Amygdala (tissue), 56 donors: ENCODE measurements at regions not wholly inside any gene's neighbourhood (a gene's known extent, or its start where the extent isn't known, plus 50 kb on each side); places are given as distances from the start of the nearest gene placed in this dataset.
"Not testable (repeated sequence)": the region's sequence is repeated elsewhere in the genome, so short reads cannot be mapped to it uniquely, and the experiment has no call there.

Experiments used
- DNase-seq, 56 donors: peaks; one replicate each; lab custom pipeline; 2025; lab: John Stamatoyannopoulos, UW

GRCh38 chrX:44785652-44786051, 58.2 kb upstream of the DUSP21 start:
- DNase-seq = no peak

GRCh38 chrX:44784241-44784640, 59.6 kb upstream of the DUSP21 start:
- DNase-seq = no peak

GRCh38 chrX:44778254-44778653, 65.6 kb upstream of the DUSP21 start:
- DNase-seq = no peak

GRCh38 chrX:44775726-44776125, 68.1 kb upstream of the DUSP21 start:
- no peak for DNase-seq

- not testable (repeated sequence) for DNase-seq
Observed at GRCh38 chrX:44774066-44774465, 69.8 kb upstream of the DUSP21 start.

GRCh38 chrX:44770121-44770520, 73.7 kb upstream of the DUSP21 start:
- no peak for DNase-seq

- DNase-seq = no peak
Observed at GRCh38 chrX:44767308-44767707, 76.5 kb upstream of the DUSP21 start.

- DNase-seq = peak in 1 of 56 donors; percentile 0
Observed at GRCh38 chrX:44765556-44765955, 78.3 kb upstream of the DUSP21 start.

- DNase-seq = no peak
Observed at GRCh38 chrX:44747969-44748368, 95.9 kb upstream of the DUSP21 start.

- DNase-seq = no peak
Observed at GRCh38 chrX:44747317-44747716, 96.5 kb upstream of the DUSP21 start.

GRCh38 chrX:44744799-44745198, 99.0 kb upstream of the DUSP21 start:
- no peak for DNase-seq

- no peak for DNase-seq
Observed at GRCh38 chrX:44742480-44743155, 101.2 kb upstream of the DUSP21 start.

GRCh38 chrX:44741859-44742258, 102.0 kb upstream of the DUSP21 start:
- not testable (repeated sequence) for DNase-seq

GRCh38 chrX:44741458-44741857, 102.4 kb upstream of the DUSP21 start:
- not testable (repeated sequence) for DNase-seq

- no peak for DNase-seq
Observed at GRCh38 chrX:44735498-44735897, 108.3 kb upstream of the DUSP21 start.

- DNase-seq = no peak
Observed at GRCh38 chrX:44733931-44734330, 109.9 kb upstream of the DUSP21 start.

GRCh38 chrX:44731160-44731559, 112.7 kb upstream of the DUSP21 start:
- DNase-seq = no peak

- DNase-seq = no peak
Observed at GRCh38 chrX:44723426-44723825, 120.4 kb upstream of the DUSP21 start.

- DNase-seq = no peak
Observed at GRCh38 chrX:44708470-44708869, 135.4 kb upstream of the DUSP21 start.

- no peak for DNase-seq
Observed at GRCh38 chrX:44705817-44706551, 137.8 kb upstream of the DUSP21 start.

- DNase-seq = no peak
Observed at GRCh38 chrX:44698357-44698756, 145.5 kb upstream of the DUSP21 start.

GRCh38 chrX:44693255-44693654, 150.6 kb upstream of the DUSP21 start:
- DNase-seq = no peak
